Tibial nerve (tissue), 4 donors: ENCODE measurements at regions not wholly inside any gene's neighbourhood (a gene's known extent, or its start where the extent isn't known, plus 50 kb on each side); places are given as distances from the start of the nearest gene placed in this dataset.
A peak's percentile ranks its signal among the peaks of the same experiment; 100 is the strongest.

ENCODE experiments used
- EP300 ChIP-seq, 2 donors: sonication (generic); formaldehyde crosslinking; IDR thresholded peaks; one replicate each; pipeline ENCODE4 v1.6.1; 2017; ENCODE audit warnings: antibody characterized with exemption in 2 of 2, mild to moderate bottlenecking in 1 of 2
- POLR2A ChIP-seq, 2 donors: fragments of 450-650 bp; IDR thresholded peaks; one replicate each; pipeline ENCODE4 v1.6.1; 2017; ENCODE audit warnings: antibody characterized with exemption in 2 of 2, mild to moderate bottlenecking in 2 of 2, moderate library complexity in 2 of 2
- TF ChIP-seq, protein P1 (sequence below), 5 experiments: fragments of 200-600 bp in 3 of 5; fragments of 450-650 bp in 2 of 5; sonication (generic) in 3 of 5; IDR thresholded peaks; one replicate each; pipeline ENCODE4 v1.5.1; 2016 to 2019; ENCODE audit warnings: antibody characterized with exemption in 5 of 5, mild to moderate bottlenecking in 3 of 5, moderate library complexity in 2 of 5

DNA sequence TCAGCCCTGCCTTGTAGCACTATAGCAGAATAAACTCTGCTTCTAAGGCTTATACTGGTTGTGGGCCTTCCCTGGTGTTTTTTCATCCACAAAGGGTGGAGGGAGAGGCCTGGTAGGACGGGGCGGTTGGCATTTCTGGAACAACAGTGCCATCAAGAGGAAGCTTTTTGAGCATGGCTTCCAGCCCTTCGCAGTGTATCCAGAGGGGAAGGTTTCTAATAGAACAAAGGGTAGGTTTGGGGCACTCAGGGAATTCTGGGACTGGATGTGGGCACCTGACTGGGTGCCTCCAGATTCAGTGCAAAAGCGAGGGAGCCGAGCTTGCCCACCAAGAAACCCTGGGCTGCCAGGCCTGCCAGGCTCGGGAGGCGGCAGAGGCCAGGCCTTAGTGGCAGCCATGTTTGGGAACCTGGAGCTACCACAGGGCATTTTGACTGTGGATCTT, 229.6 kb upstream of the AGTR2 start:
- TF ChIP-seq, protein P1, sequence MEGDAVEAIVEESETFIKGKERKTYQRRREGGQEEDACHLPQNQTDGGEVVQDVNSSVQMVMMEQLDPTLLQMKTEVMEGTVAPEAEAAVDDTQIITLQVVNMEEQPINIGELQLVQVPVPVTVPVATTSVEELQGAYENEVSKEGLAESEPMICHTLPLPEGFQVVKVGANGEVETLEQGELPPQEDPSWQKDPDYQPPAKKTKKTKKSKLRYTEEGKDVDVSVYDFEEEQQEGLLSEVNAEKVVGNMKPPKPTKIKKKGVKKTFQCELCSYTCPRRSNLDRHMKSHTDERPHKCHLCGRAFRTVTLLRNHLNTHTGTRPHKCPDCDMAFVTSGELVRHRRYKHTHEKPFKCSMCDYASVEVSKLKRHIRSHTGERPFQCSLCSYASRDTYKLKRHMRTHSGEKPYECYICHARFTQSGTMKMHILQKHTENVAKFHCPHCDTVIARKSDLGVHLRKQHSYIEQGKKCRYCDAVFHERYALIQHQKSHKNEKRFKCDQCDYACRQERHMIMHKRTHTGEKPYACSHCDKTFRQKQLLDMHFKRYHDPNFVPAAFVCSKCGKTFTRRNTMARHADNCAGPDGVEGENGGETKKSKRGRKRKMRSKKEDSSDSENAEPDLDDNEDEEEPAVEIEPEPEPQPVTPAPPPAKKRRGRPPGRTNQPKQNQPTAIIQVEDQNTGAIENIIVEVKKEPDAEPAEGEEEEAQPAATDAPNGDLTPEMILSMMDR (IDR thresholded peaks at IDR 0.05), result peak in 4 of 5 experiments; percentile 61 to 82 (median 71)
- TF ChIP-seq POLR2A (IDR thresholded peaks at IDR 0.05) (no peak), EP300 (IDR thresholded peaks at IDR 0.05) (peak in 1 of 2 donors; percentile 32)
